ENCODE measurements at regions not wholly inside any gene's neighbourhood (a gene's known extent, or its start where the extent isn't known, plus 50 kb on each side); places are given as distances from the start of the nearest gene placed in this dataset.

GRCh38 chr10:108307925-108308312 is 1143.4 kb upstream of the SORCS1 start:
- TF ChIP-seq CTCF (IDR thresholded peaks at IDR 0.05; ENCODE audit: poor library complexity, severe bottlenecking) (no peak), SMC3 (conservative IDR thresholded peaks at IDR 0.05; ENCODE audit: poor library complexity) (no peak), POLR2AphosphoS5 (IDR thresholded peaks at IDR 0.05) (no peak), EP300 (conservative IDR thresholded peaks at IDR 0.05; ENCODE audit: poor library complexity, severe bottlenecking) (no peak), EZH2 (IDR thresholded peaks at IDR 0.05; ENCODE audit: borderline replicate concordance, insufficient read depth, low read length, poor library complexity, severe bottlenecking) (no peak), TAF1 (IDR thresholded peaks at IDR 0.05; ENCODE audit: low read depth) (no peak), REST (IDR thresholded peaks at IDR 0.05; ENCODE audit: borderline replicate concordance) (no peak)
